GM19467 (cell line): ENCODE measurements at regions not wholly inside any gene's neighbourhood (a gene's known extent, or its start where the extent isn't known, plus 50 kb on each side); places are given as distances from the start of the nearest gene placed in this dataset.

ENCODE experiments used
- ATAC-seq: cut with Tn5 transposase; IDR thresholded peaks from one replicate; pipeline ENCODE4 v1.9.1; 2021; ENCODE audit warnings: mild to moderate bottlenecking, moderate library complexity; ENCODE audit not compliant: unreplicated experiment

DNA sequence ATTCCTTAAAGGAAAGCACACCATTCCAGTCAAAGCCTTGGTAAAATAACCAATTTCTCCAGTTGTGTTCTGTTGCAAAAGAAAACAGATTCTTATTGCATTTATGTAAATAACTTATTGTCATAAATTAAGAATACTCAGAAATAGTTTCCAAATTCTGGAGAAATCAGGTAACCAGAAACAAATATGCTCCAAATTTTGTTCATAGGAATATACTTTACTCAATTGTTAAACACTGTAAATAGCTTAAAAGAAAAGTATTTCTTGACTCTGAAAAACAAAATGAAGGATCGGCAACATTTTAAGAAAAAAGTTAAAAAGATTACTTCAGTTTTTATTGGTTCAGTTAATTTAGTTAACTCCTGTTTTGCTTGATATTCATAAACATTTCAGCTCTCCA is 67.1 kb upstream of the PIK3CG start:
- no peak for ATAC-seq

- ATAC-seq = no peak
These were observed 62.5 kb upstream of the PIK3CG start for GRCh38 chr7:106802589-106802988.

GRCh38 chr7:106806556-106806955 is 58.5 kb upstream of the PIK3CG start:
- no peak for ATAC-seq

- no peak for ATAC-seq
These were observed 57.6 kb upstream of the PIK3CG start for GRCh38 chr7:106807474-106807873.

DNA sequence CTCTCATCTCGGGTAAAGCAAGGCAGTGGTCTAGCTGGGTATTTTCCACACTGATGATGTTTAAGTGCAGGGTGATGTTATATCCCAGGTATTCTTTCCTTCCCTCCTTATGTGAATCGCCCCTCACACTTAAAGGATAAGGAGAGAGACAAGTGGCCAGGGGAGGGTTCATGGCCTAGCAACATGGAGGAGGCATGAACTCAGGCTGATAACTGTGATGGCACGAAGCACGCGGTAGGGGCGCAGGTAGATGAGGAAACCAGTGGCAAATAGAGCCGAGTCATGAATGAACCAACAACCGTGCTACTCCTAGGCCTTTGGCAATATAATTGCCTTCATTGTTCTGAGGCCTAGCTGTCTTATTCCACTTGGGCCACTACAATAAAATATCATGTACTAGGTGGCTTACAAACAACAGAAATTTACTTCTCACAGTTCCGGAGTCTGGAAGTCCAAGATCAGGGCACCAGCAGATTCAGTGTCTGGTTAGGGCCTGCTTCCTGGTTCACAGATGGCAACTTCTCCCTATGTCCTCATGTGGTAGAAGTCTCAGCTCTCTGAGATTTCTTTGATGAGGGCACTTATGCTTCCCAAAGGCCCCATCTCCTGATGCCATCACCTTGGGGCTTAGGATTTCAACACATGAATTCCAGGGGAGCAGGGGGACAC is 56.0 kb upstream of the PIK3CG start:
- no peak for ATAC-seq

DNA sequence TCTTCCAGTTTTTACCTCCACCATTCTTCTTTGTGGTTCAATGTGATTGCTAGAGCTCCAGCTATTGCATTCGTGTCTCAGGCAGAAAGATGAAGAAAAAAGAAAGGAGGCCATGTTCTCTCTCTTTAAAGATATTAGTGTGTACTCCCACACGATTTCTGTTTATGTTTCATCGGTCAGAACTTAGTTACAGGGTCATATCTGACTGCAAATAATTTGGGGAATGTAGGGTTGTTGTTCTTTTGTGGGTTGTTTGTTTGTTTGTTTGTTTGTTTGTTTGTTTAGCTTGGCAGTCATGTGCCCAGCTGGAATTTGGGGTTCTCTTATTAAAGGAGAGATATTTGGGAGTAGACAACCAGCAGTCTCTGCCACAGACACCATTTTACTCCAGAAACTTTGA is 53.6 kb upstream of the PIK3CG start:
- ATAC-seq = no peak

GRCh38 chr7:106812027-106812643 is 52.9 kb upstream of the PIK3CG start:
- ATAC-seq = no peak

- ATAC-seq = no peak
These were observed 51.3 kb upstream of the PIK3CG start for GRCh38 chr7:106813705-106814305.

DNA sequence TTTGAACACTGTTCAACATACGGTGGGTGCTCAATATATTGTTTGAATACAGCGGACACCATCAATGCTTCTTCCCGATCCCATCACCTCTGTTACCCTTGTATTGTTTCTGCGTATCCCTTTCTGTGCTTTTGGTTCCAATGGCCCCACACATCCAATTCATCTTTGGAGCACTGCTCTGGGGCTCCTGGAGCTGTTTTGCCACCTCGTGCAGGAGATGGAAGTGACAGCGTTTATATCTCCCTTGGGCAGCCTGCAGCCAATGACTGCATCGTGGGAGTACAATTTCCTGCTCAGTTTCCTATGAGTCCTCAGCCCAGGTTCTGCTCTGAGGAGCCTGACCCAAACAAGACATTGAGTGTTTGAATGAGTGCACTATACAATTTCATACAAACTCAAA is 50.2 kb upstream of the PIK3CG start:
- no peak for ATAC-seq
